Calu3 (cell line): ENCODE measurements at regions not wholly inside any gene's neighbourhood (a gene's known extent, or its start where the extent isn't known, plus 50 kb on each side); places are given as distances from the start of the nearest gene placed in this dataset.

Experiments
- BruUV-seq: library from RNA; stranded (reverse); fragments of 400-500 nt; replicated peaks from 2 replicates; lab custom pipeline; 2021; lab: Mats Ljungman, UMichigan
- CTCF ChIA-PET: fragments of 300-600 bp; sonication (Branson Sonifier 250); formaldehyde crosslinking; loops from one replicate; lab custom pipeline; 2022; ENCODE audit warnings: antibody characterized with exemption; lab: Charles Lee
- DNase-seq: peaks from one replicate; pipeline ENCODE4 v3.0.0; 2022
- H3K27ac Mint-ChIP-seq: one replicate; pipeline ENCODE4 v1.8.0; 2022; ENCODE audit warnings: mixed read lengths; ENCODE audit not compliant: unreplicated experiment
- H3K27me3 Mint-ChIP-seq: one replicate; pipeline ENCODE4 v1.8.0; 2022; ENCODE audit warnings: mixed read lengths; ENCODE audit not compliant: unreplicated experiment
- H3K36me3 Mint-ChIP-seq: one replicate; pipeline ENCODE4 v1.8.0; 2022; ENCODE audit warnings: mild to moderate bottlenecking, moderate library complexity, mixed read lengths; ENCODE audit not compliant: insufficient read depth, unreplicated experiment
- H3K4me1 Mint-ChIP-seq: one replicate; pipeline ENCODE4 v1.8.0; 2022; ENCODE audit warnings: mild to moderate bottlenecking, low read depth, mixed read lengths; ENCODE audit not compliant: unreplicated experiment
- H3K4me3 Mint-ChIP-seq: one replicate; pipeline ENCODE4 v1.8.0; 2022; ENCODE audit warnings: mild to moderate bottlenecking, low read depth, moderate library complexity, mixed read lengths; ENCODE audit not compliant: unreplicated experiment
- H3K9me3 Mint-ChIP-seq: one replicate; pipeline ENCODE4 v1.8.0; 2022; ENCODE audit warnings: low read depth, mixed read lengths; ENCODE audit not compliant: unreplicated experiment
- intact Hi-C: fragments of 100-400 bp; cut with micrococcal nuclease; formaldehyde crosslinking; loops from one replicate; pipeline ENCODE4 v1.10.0; 2022; ENCODE audit not compliant: unreplicated experiment
- TF ChIP-seq, protein P1 (sequence below): fragments of 200-600 bp; IDR thresholded peaks from one replicate; pipeline ENCODE4 v1.8.0; 2022; ENCODE audit warnings: antibody characterized with exemption; ENCODE audit not compliant: unreplicated experiment

DNA sequence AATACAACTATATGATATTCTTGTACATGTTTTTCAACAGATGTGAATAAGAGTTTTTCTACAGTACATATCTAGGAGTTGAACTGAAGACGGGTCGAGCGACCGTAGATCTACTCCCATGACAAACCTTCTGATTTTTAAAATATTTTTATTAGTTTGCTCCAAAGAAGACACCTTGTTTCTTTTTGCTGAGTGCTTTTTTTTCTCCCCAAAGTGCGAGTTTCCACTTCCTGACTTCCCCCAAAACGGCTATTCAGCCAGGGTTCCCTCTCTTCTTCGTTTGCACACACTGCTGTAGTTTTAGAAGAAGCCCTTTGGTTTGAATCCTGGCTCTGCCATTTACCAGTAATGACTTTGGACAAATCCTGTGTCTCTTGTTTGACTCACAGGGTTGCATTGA lies 241.7 kb upstream of the MAF start:
- Mint-ChIP-seq H3K27me3 (peaks cover 8% of the 10 kb centered on the region), H3K36me3 (no peaks in the 10 kb centered on the region), H3K9me3 (peaks cover 2% of the 10 kb centered on the region), H3K27ac (no peak overlapping the region), H3K4me1 (no peaks in the 10 kb centered on the region), H3K4me3 (no peak overlapping the region)
- intact Hi-C loops = no loop called here
- BruUV-seq = no TSS peak
- no peak for DNase-seq
- TF ChIP-seq, protein P1, sequence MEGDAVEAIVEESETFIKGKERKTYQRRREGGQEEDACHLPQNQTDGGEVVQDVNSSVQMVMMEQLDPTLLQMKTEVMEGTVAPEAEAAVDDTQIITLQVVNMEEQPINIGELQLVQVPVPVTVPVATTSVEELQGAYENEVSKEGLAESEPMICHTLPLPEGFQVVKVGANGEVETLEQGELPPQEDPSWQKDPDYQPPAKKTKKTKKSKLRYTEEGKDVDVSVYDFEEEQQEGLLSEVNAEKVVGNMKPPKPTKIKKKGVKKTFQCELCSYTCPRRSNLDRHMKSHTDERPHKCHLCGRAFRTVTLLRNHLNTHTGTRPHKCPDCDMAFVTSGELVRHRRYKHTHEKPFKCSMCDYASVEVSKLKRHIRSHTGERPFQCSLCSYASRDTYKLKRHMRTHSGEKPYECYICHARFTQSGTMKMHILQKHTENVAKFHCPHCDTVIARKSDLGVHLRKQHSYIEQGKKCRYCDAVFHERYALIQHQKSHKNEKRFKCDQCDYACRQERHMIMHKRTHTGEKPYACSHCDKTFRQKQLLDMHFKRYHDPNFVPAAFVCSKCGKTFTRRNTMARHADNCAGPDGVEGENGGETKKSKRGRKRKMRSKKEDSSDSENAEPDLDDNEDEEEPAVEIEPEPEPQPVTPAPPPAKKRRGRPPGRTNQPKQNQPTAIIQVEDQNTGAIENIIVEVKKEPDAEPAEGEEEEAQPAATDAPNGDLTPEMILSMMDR = no peak
- CTCF ChIA-PET = no interaction called here

DNA sequence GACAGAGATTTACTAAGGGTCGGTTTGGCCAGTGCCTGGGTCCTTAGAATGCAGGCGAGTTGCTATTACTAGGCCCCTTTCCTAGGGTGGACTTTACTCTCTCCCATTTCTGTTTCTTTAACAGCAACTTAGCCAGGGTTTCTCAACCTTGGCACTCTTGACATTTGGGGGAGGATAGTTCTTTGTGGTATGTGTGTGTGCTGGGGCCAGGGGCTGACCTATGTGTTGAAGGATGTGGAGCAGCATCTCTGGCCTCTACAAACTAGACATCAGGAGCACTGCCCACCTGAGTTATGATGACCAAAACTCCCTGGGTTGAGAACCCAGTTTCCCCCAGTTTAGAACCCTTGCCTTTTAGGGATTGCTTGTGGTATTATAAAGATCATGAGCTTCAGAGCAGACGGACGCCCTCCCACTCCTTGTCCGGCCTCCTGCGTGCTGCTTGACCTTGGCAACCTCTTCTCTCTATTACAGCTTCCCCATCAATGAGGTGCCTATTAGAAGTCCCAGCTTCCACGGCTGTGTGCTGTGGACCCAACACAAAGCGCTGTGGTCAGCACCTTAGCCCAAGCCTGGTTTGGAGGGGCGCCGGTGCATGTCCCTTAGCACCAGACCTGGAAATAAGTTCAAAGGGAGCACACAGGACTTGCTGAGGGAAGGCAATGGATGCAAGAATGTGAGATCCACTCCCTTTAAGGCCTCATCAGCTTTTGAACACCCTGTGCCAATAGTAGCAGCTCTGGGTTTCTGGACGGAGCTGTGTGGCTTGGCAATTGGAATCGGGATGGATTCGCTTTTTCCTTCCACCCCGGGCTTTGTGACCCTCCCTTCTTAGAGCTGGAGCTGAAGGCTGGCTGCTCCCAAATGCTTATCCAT lies 239.2 kb upstream of the MAF start:
- no peaks in the 10 kb centered on the region for H3K4me1 Mint-ChIP-seq

DNA sequence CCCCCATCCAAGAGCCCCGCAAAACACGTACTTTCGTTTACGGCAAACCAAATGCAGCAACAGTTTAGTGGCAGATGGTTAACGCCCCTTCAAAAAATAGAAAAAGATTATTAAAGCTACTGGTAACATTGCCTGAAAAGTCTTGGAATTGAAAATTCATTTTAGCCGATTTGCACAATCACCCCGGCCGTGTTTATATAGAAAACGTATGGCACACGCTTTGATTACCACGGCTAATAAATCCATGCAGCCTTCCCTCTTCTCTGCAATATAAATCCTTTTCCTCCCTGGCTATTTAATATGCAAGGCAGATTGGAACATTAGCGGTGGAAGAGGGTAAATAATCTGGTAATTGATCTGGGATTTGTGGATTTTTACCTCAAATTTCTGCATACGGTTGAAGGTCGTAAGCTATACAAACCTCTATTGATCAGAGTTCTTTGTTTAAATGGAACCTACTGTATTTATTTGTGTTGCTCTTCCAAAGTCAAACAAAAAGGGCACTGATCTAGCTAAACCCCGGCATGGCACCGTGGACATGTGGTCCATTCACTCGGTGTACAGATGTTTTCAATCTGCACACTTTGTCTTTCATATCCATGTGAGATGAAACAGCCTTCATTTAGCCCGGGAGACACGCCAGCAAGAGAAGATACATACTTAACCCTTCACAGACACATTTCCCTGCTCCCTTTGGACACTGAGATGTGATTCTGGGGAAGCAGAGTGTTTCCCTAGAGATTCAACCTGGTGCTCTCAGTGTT lies 238.1 kb upstream of the MAF start:
- Mint-ChIP-seq H3K4me1 (no peaks in the 10 kb centered on the region), H3K27me3 (no peaks in the 10 kb centered on the region), H3K27ac (no peak overlapping the region), H3K36me3 (no peaks in the 10 kb centered on the region), H3K4me3 (no peak overlapping the region), H3K9me3 (no peaks in the 10 kb centered on the region)
- intact Hi-C loops = no loop called here
- no peak for DNase-seq
- CTCF ChIA-PET = no interaction called here
- TF ChIP-seq, protein P1 = no peak
- BruUV-seq = no TSS peak

More for the DNA sequence above, 239.2 kb upstream of the MAF start:
- no TSS peak for BruUV-seq
- Mint-ChIP-seq H3K36me3 (no peaks in the 10 kb centered on the region), H3K27ac (no peak overlapping the region), H3K27me3 (peaks cover 8% of the 10 kb centered on the region), H3K4me3 (no peak overlapping the region), H3K9me3 (peaks cover 2% of the 10 kb centered on the region)
- intact Hi-C loops = no loop called here
- TF ChIP-seq, protein P1 = no peak
- CTCF ChIA-PET = no interaction called here
- no peak for DNase-seq

DNA sequence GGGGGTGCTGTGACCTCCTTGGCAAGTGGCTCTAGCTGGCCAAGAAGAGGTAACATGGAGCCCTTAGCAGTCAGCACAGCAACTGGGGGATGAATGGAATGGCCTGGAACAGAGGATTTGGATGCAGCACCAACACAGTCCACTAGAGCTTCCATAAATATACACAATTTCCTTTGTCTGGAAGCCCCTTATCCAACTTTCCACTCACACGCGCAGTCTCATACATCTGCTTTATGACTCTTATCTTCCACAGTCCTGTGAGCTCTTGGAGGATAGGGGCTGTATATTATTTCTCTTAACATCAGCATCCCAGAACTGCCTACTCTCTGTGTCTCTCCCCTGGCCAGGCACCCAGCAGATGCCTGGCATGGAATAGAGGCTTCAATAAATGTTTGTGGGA lies 235.6 kb upstream of the MAF start:
- no peak for DNase-seq
- Mint-ChIP-seq H3K36me3 (no peaks in the 10 kb centered on the region), H3K27me3 (no peaks in the 10 kb centered on the region), H3K4me1 (no peaks in the 10 kb centered on the region), H3K9me3 (no peaks in the 10 kb centered on the region), H3K27ac (no peak overlapping the region), H3K4me3 (no peak overlapping the region)
- intact Hi-C loops = no loop called here
- TF ChIP-seq, protein P1 = no peak
- CTCF ChIA-PET = no interaction called here
- no TSS peak for BruUV-seq
